ENCODE measurements at regions not wholly inside any gene's neighbourhood (a gene's known extent, or its start where the extent isn't known, plus 50 kb on each side); places are given as distances from the start of the nearest gene placed in this dataset.

- no peaks in the 10 kb centered on the region for H3K9me3 ChIP-seq
- intact Hi-C loops (cut with DNase I): no loop called here
- DNase-seq (no peak), ATAC-seq (no peak)
- H3K27ac ChIP-seq: no peak overlapping the region
- no peak overlapping the region for H3K4me3 ChIP-seq
- H3K36me3 ChIP-seq: no peaks in the 10 kb centered on the region
- H3K27me3 ChIP-seq (ENCODE audit: low read depth): no peaks in the 10 kb centered on the region
- H3K4me1 ChIP-seq: no peaks in the 10 kb centered on the region
- no peak for TF ChIP-seq CTCF (IDR thresholded peaks at IDR 0.05)
These were observed 824.6 kb downstream of the TUSC7 start for GRCh38 chr3:117534138-117534537.

- H3K9me3 ChIP-seq: no peaks in the 10 kb centered on the region
- intact Hi-C loops (cut with DNase I): no loop called here
- no peak overlapping the region for H3K27ac ChIP-seq
- H3K4me3 ChIP-seq: no peak overlapping the region
- no peak for DNase-seq
- no peaks in the 10 kb centered on the region for H3K27me3 ChIP-seq (ENCODE audit: low read depth)
- no peaks in the 10 kb centered on the region for H3K36me3 ChIP-seq
- TF ChIP-seq CTCF (IDR thresholded peaks at IDR 0.05): no peak
- no peaks in the 10 kb centered on the region for H3K4me1 ChIP-seq
- ATAC-seq: no peak
These were observed 826.4 kb downstream of the TUSC7 start for GRCh38 chr3:117536006-117536405.

DNA sequence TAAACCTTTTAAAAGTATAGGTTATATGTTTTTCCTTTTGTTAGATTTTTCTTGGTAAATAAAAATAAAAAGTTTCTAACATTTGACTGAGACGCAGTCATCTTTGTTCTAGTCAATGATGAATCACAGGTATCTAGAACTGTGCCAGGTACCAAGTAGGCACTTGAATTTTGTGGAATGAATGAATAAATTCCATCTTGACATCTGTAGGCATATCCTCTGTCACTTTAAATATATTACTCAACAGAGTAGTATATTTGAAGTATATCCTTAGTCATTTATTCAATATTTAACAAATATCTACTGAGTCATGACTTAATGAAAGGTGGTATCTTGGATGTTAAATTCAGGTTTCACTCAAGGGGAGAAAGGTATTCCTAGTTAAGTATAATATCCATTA, 828.4 kb downstream of the TUSC7 start:
- Histone ChIP-seq H3K27me3 (ENCODE audit: low read depth) (no peaks in the 10 kb centered on the region), H3K9me3 (no peaks in the 10 kb centered on the region), H3K4me3 (no peak overlapping the region), H3K36me3 (no peaks in the 10 kb centered on the region), H3K4me1 (no peaks in the 10 kb centered on the region), H3K27ac (no peak overlapping the region)
- no peak for ATAC-seq
- no peak for TF ChIP-seq CTCF (IDR thresholded peaks at IDR 0.05)
- intact Hi-C loops (cut with DNase I): no loop called here
- DNase-seq: no peak

GRCh38 chr3:117539729-117540128, 830.1 kb downstream of the TUSC7 start:
- intact Hi-C loops (cut with DNase I): no loop called here
- Histone ChIP-seq H3K9me3 (no peaks in the 10 kb centered on the region), H3K4me1 (no peaks in the 10 kb centered on the region), H3K27ac (no peak overlapping the region), H3K27me3 (ENCODE audit: low read depth) (no peaks in the 10 kb centered on the region), H3K4me3 (no peak overlapping the region), H3K36me3 (no peaks in the 10 kb centered on the region)
- no peak for ATAC-seq
- TF ChIP-seq CTCF (IDR thresholded peaks at IDR 0.05): no peak
- DNase-seq: no peak

GRCh38 chr3:117540597-117540996, 831.0 kb downstream of the TUSC7 start:
- TF ChIP-seq CTCF (IDR thresholded peaks at IDR 0.05): no peak
- DNase-seq (no peak), ATAC-seq (no peak)
- no peak overlapping the region for H3K4me3 ChIP-seq
- H3K27me3 ChIP-seq (ENCODE audit: low read depth): no peaks in the 10 kb centered on the region
- no peak overlapping the region for H3K27ac ChIP-seq
- H3K9me3 ChIP-seq: no peaks in the 10 kb centered on the region
- H3K36me3 ChIP-seq: no peaks in the 10 kb centered on the region
- intact Hi-C loops (cut with DNase I): no loop called here
- no peaks in the 10 kb centered on the region for H3K4me1 ChIP-seq

DNA sequence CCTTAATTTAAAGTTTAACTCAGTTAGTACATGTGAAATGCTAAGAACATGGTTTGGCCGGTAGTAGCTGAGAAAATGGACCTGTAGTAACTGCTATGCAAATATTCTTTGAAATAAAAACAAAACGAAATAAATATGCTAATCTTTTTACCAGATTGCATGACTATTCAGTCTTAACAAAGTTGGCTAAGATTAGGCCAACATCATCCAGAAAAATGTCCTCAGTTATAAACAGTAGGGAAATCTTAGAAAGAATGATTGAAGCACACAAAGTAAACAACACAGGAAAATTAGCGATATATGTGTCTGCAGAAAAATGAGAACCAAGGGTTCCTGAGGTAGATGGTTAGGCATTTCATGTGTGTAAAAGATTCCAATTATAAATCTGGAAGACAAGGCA, 832.1 kb downstream of the TUSC7 start:
- Histone ChIP-seq H3K27me3 (ENCODE audit: low read depth) (no peaks in the 10 kb centered on the region), H3K36me3 (no peaks in the 10 kb centered on the region), H3K27ac (no peak overlapping the region), H3K9me3 (no peaks in the 10 kb centered on the region), H3K4me1 (no peaks in the 10 kb centered on the region), H3K4me3 (no peak overlapping the region)
- intact Hi-C loops (cut with DNase I): no loop called here
- no peak for TF ChIP-seq CTCF (IDR thresholded peaks at IDR 0.05)
- DNase-seq (no peak), ATAC-seq (no peak)

All from lower lobe of right lung (tissue), 2 donors.